ENCODE measurements at regions not wholly inside any gene's neighbourhood (a gene's known extent, or its start where the extent isn't known, plus 50 kb on each side); places are given as distances from the start of the nearest gene placed in this dataset.
"Not testable (repeated sequence)": the region's sequence is repeated elsewhere in the genome, so short reads cannot be mapped to it uniquely, and the experiment has no call there.

DNA sequence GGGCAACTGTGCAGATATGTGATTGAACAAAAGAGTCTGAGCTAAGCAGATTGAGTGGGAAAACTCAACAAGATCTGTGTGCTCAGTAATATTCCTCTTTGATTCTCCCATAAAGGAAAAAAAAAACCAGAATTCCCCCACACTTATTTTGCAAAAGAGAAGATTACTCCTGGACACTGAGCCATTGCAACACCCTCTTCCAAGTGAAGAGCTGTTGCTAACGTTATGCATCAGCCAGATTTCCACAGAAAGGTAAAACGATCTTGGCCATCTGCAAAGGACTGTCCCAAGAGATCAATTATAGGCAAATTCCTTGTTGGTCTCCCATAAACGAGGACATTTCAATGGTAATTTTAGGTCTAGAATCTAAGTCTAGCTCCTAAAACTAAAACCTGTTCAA, 587.7 kb downstream of the C12orf50 start:
- Histone ChIP-seq H3K27ac (ENCODE audit: low read length) (no peak overlapping the region), H3K9me3 (ENCODE audit: control insufficient read depth, low read length) (no peaks in the 10 kb centered on the region), H3K4me1 (ENCODE audit: control insufficient read depth, insufficient read depth, low read length) (no peaks in the 10 kb centered on the region), H3K27me3 (ENCODE audit: control insufficient read depth, insufficient read depth) (no peaks in the 10 kb centered on the region), H3K4me3 (ENCODE audit: low read length) (no peak overlapping the region)
- no peak for DNase-seq
- intact Hi-C loops (cut with DNase I) = no loop called here
- no peak for ATAC-seq
- 68% methylated on average over 3 of the region's 3 CpGs for WGBS

DNA sequence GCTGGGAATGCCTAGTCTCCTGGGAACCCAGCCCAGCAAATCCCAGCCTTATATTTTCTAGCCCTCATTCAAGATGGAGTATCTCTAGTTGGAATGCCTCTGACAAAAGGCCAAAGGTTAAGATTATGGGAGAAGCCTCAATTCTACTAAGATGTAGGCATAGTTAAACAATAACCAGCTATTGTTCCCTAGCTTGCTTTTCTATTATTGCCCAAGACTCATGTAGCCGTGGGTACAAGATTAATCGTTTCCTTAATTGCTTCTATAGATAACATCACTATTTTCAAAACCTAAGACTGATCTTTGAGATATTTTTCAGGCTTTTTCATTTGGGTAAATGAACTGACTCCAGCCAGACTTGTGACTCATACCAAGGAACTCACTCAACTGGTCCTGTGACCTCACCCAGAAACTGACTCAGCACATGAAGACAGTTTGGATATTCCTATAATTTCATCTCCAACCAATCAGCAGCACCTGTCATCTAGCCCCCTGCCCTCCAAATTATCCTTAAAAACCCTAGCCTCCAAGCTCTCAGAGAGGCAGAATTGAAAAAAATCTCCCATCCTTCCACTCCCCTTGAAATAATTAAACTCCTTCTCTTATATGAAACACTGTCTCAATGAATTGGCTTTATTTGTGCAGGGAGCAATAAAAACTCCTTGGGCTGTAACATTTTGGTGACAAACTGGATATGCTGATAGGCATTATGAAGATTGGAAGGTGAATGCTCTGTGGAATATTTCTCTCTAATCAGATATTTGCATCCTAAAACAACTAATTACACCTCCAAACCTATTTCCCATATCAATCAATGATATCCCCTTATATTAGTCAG, 589.0 kb downstream of the C12orf50 start:
- intact Hi-C loops (cut with DNase I) = no loop called here
- ATAC-seq (no peak), DNase-seq (no peak)
- H3K9me3 ChIP-seq (ENCODE audit: control insufficient read depth, low read length) = no peaks in the 10 kb centered on the region
- H3K27me3 ChIP-seq (ENCODE audit: control insufficient read depth, insufficient read depth) = no peaks in the 10 kb centered on the region
- no peaks in the 10 kb centered on the region for H3K4me1 ChIP-seq (ENCODE audit: control insufficient read depth, insufficient read depth, low read length)
- no peak overlapping the region for H3K4me3 ChIP-seq (ENCODE audit: low read length)
- no peak overlapping the region for H3K27ac ChIP-seq (ENCODE audit: low read length)
- WGBS = 20% methylated on average over 2 of the region's 2 CpGs

DNA sequence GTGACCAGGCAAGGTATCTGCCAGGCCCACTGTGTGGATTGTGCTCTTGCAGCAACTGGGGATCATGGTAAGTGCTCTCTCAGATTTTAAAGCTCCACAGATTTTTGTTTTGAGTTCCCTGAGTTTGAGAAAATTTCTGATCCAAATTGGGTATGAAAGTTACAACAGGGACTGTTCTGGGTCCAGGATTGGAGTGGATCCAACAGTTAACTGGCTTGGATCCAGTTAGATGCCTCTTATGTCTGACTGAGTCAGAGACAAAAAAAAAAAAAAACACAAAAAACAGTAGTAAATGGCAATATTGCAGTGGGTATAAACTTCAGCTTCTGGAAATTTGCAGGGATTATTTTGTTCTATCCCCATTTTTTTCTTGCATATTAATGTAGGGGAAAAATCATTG, 598.8 kb downstream of the C12orf50 start:
- H3K9me3 ChIP-seq (ENCODE audit: control insufficient read depth, low read length) = no peaks in the 10 kb centered on the region
- no peak overlapping the region for H3K4me3 ChIP-seq (ENCODE audit: low read length)
- ATAC-seq (no peak), DNase-seq (no peak)
- H3K4me1 ChIP-seq (ENCODE audit: control insufficient read depth, insufficient read depth, low read length) = no peaks in the 10 kb centered on the region
- intact Hi-C loops (cut with DNase I) = no loop called here
- no peaks in the 10 kb centered on the region for H3K27me3 ChIP-seq (ENCODE audit: control insufficient read depth, insufficient read depth)
- no peak overlapping the region for H3K27ac ChIP-seq (ENCODE audit: low read length)

DNA sequence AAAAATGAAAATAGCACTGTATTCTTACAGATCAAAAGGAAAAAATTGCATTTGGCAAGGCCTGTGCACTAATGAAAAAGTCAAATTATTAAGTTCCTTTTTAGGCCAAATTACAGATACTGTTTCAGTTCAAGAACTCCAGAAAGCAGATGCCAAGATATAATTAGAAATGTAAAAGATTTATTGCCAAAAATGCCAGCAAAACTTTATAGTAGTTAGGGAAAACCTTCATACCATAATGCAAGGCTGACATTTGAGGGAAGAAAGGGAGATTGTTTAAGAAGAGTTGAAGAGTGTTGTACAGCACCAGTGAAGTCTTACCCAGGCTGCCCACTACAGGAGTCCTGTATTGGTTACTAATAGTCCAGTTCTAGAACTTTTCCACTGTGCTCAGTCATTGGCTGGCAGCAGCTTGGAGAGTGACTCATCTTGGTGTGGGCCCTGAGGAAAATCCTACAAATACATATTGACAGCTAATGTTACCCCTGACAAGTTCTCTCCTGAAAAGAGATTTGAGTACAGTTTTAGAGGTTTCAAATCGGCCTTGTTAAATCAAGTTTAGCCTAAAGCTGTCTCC, 600.4 kb downstream of the C12orf50 start:
- WGBS = 76% methylated on average over 1 of the region's 1 CpG
- no peak overlapping the region for H3K4me3 ChIP-seq (ENCODE audit: low read length)
- no peak for DNase-seq
- intact Hi-C loops (cut with DNase I) = no loop called here
- no peaks in the 10 kb centered on the region for H3K9me3 ChIP-seq (ENCODE audit: control insufficient read depth, low read length)
- H3K27ac ChIP-seq (ENCODE audit: low read length) = no peak overlapping the region
- peak in 1 of 2 donors; percentile 50 for ATAC-seq
- no peaks in the 10 kb centered on the region for H3K4me1 ChIP-seq (ENCODE audit: control insufficient read depth, insufficient read depth, low read length)
- no peaks in the 10 kb centered on the region for H3K27me3 ChIP-seq (ENCODE audit: control insufficient read depth, insufficient read depth)

GRCh38 chr12:87427770-87428169, 601.4 kb downstream of the C12orf50 start:
- DNase-seq (no peak), ATAC-seq (no peak)
- no peak overlapping the region for H3K4me3 ChIP-seq (ENCODE audit: low read length)
- no peaks in the 10 kb centered on the region for H3K4me1 ChIP-seq (ENCODE audit: control insufficient read depth, insufficient read depth, low read length)
- H3K9me3 ChIP-seq (ENCODE audit: control insufficient read depth, low read length) = no peaks in the 10 kb centered on the region
- intact Hi-C loops (cut with DNase I) = no loop called here
- no peaks in the 10 kb centered on the region for H3K27me3 ChIP-seq (ENCODE audit: control insufficient read depth, insufficient read depth)
- 97% methylated on average over 1 of the region's 1 CpG for WGBS
- no peak overlapping the region for H3K27ac ChIP-seq (ENCODE audit: low read length)

DNA sequence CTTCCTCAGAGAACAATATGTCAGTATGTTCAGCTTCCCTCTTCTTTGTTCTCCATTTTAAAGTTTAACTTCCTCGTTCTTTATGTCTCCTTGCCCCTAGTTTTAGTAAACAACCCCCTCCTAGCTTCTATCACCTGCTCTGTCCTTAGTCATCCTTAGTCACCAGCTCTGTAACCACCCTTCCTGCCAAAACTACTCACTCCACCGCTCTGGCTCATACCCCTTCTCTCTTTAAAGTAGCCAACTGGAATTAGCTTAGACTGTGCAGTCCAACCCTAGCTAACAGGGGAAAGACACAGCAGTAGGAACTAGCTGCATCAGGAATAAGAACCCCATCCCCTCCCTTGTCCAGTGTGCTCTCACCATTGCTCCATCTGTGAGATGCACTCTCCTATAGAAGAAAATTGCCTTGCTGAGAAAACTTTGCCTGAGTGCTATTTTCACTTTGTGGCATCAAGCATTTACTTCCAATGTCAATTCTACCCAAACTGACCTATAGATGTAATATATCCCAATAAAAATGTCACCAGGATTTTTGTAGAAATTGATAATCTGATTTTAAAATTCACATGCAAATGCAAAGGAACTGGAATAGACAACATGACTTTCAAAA, 603.2 kb downstream of the C12orf50 start:
- no peaks in the 10 kb centered on the region for H3K9me3 ChIP-seq (ENCODE audit: control insufficient read depth, low read length)
- intact Hi-C loops (cut with DNase I) = no loop called here
- no peak for ATAC-seq
- no peak for DNase-seq
- H3K27ac ChIP-seq (ENCODE audit: low read length) = no peak overlapping the region
- no peak overlapping the region for H3K4me3 ChIP-seq (ENCODE audit: low read length)
- H3K27me3 ChIP-seq (ENCODE audit: control insufficient read depth, insufficient read depth) = no peaks in the 10 kb centered on the region
- H3K4me1 ChIP-seq (ENCODE audit: control insufficient read depth, insufficient read depth, low read length) = no peaks in the 10 kb centered on the region
- WGBS = 75% methylated on average over 2 of the region's 2 CpGs

- over 99% methylated on average over 2 of the region's 2 CpGs for WGBS
- H3K27ac ChIP-seq (ENCODE audit: low read length); H3K4me1 ChIP-seq (ENCODE audit: control insufficient read depth, insufficient read depth, low read length); DNase-seq; ATAC-seq; H3K9me3 ChIP-seq (ENCODE audit: control insufficient read depth, low read length); H3K27me3 ChIP-seq (ENCODE audit: control insufficient read depth, insufficient read depth); intact Hi-C loops (cut with DNase I); H3K4me3 ChIP-seq (ENCODE audit: low read length): not testable (repeated sequence)
Observed at GRCh38 chr12:87421233-87421632, 608.0 kb downstream of the C12orf50 start.

GRCh38 chr12:87413784-87414183, 615.4 kb downstream of the C12orf50 start:
- DNase-seq (no peak), ATAC-seq (no peak)
- Histone ChIP-seq H3K4me3 (ENCODE audit: low read length) (no peak overlapping the region), H3K27ac (ENCODE audit: low read length) (no peak overlapping the region), H3K9me3 (ENCODE audit: control insufficient read depth, low read length) (no peaks in the 10 kb centered on the region), H3K27me3 (ENCODE audit: control insufficient read depth, insufficient read depth) (no peaks in the 10 kb centered on the region), H3K4me1 (ENCODE audit: control insufficient read depth, insufficient read depth, low read length) (no peaks in the 10 kb centered on the region)
- WGBS = 14% methylated on average over 2 of the region's 2 CpGs
- intact Hi-C loops (cut with DNase I) = no loop called here

DNA sequence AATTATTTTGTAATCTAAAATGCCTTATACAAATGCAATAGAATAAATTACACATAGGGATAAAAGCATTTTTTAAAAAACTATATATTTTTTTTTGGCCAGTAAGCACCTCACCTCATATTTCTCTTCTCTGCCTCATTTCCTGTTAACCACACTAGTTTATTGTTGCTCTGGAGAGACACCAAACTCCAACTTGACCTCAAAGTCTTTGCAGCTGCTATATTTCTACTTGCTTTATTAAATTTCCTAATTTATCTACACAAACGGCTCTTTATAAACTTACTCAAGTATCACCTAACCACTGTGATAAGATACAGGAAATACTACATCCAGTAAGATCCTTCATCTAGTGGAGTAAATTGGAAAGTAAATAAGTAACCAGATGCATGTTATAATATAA, 622.3 kb downstream of the C12orf50 start:
- Histone ChIP-seq H3K27ac (ENCODE audit: low read length) (no peak overlapping the region), H3K4me3 (ENCODE audit: low read length) (no peak overlapping the region), H3K4me1 (ENCODE audit: control insufficient read depth, insufficient read depth, low read length) (no peaks in the 10 kb centered on the region), H3K9me3 (ENCODE audit: control insufficient read depth, low read length) (no peaks in the 10 kb centered on the region), H3K27me3 (ENCODE audit: control insufficient read depth, insufficient read depth) (no peaks in the 10 kb centered on the region)
- no peak for ATAC-seq
- 13% methylated on average over 1 of the region's 1 CpG for WGBS
- no peak for DNase-seq
- intact Hi-C loops (cut with DNase I) = no loop called here

DNA sequence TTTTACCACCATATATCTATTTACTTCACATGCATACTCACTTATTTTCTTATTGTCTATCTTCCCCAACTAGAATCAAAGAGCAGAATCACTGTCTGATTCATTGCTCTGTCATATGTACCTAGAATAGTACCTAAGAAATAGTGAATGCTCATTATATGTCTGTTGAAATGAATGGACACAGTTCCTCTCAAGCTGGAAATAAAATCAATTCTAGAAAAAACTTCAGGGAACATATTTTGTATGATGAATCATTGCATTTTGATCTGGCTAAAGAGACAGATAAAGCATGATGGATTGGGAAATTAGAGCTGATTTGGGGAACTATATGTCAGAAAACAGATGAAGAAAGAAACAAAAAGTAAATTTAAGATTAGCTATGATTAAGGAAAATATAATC, 623.3 kb downstream of the C12orf50 start:
- no peak for DNase-seq
- ATAC-seq = no peak
- H3K4me3 ChIP-seq (ENCODE audit: low read length) = no peak overlapping the region

DNA sequence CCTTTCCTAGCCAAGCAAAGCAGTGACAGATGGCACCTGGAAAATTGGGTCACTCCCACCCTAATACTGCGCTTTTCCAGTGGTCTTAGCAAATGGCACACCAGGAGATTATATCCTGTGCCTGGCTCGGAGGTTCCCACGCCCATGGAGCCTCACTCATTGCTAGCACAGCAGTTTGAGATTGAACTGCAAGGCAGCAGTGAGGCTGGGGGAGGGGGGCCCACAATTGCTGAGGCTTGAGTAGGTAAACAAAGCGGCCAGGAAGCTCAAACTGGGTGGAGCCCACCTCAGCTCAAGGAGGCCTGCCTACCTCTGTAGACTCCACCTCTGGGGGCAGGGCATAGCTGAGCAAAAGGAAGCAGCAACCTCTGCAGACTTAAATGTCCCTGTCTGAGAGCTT, 635.0 kb downstream of the C12orf50 start:
- H3K9me3 ChIP-seq (ENCODE audit: control insufficient read depth, low read length); H3K27ac ChIP-seq (ENCODE audit: low read length); intact Hi-C loops (cut with DNase I); H3K4me3 ChIP-seq (ENCODE audit: low read length); H3K4me1 ChIP-seq (ENCODE audit: control insufficient read depth, insufficient read depth, low read length); ATAC-seq; H3K27me3 ChIP-seq (ENCODE audit: control insufficient read depth, insufficient read depth): not testable (repeated sequence)
- DNase-seq = peak in 1 of 3 donors; percentile 37
- 88% methylated on average over 4 of the region's 4 CpGs for WGBS

More for the DNA sequence above, 623.3 kb downstream of the C12orf50 start:
- Histone ChIP-seq H3K27ac (ENCODE audit: low read length) (no peak overlapping the region), H3K9me3 (ENCODE audit: control insufficient read depth, low read length) (no peaks in the 10 kb centered on the region), H3K4me1 (ENCODE audit: control insufficient read depth, insufficient read depth, low read length) (no peaks in the 10 kb centered on the region), H3K27me3 (ENCODE audit: control insufficient read depth, insufficient read depth) (no peaks in the 10 kb centered on the region)
- intact Hi-C loops (cut with DNase I) = no loop called here

All from right cardiac atrium (tissue), 5 donors.